Fibroblast of mammary gland (primary cell): ENCODE measurements at regions not wholly inside any gene's neighbourhood (a gene's known extent, or its start where the extent isn't known, plus 50 kb on each side); places are given as distances from the start of the nearest gene placed in this dataset.

Source experiments
- DNase-seq: peaks from one replicate; pipeline ENCODE4 v3.0.0-alpha.2; 2010; ENCODE audit warnings: low read depth
- H3K4me3 ChIP-seq: 2 replicates; pipeline ENCODE4 v1.5.1; 2011; ENCODE audit warnings: low read depth, mild to moderate bottlenecking, low read length, moderate library complexity; ENCODE audit not compliant: control insufficient read depth
- CTCF ChIP-seq: conservative IDR thresholded peaks from 2 replicates; pipeline ENCODE4 v1.5.1; 2011; ENCODE audit warnings: low read depth, low read length, inconsistent platforms; ENCODE audit not compliant: control insufficient read depth, insufficient read depth

- no peak for DNase-seq
- H3K4me3 ChIP-seq = no peak overlapping the region
- TF ChIP-seq CTCF = no peak
Observed at GRCh38 chr16:17899141-17899540, 428.4 kb upstream of the XYLT1 start.

GRCh38 chr16:17887963-17888362 is 417.2 kb upstream of the XYLT1 start:
- DNase-seq = peak; percentile 37
- H3K4me3 ChIP-seq = no peak overlapping the region
- no peak for TF ChIP-seq CTCF

- TF ChIP-seq CTCF = no peak
- peak; percentile 6 for DNase-seq
- H3K4me3 ChIP-seq = no peak overlapping the region
Observed at GRCh38 chr16:17885659-17886207, 415.0 kb upstream of the XYLT1 start.

- no peak overlapping the region for H3K4me3 ChIP-seq
- no peak for TF ChIP-seq CTCF
- DNase-seq = no peak
Observed at GRCh38 chr16:17877821-17878360, 407.1 kb upstream of the XYLT1 start.

- H3K4me3 ChIP-seq = no peak overlapping the region
- TF ChIP-seq CTCF = no peak
- no peak for DNase-seq
Observed at GRCh38 chr16:17866996-17867395, 396.2 kb upstream of the XYLT1 start.

- no peak for TF ChIP-seq CTCF
- no peak overlapping the region for H3K4me3 ChIP-seq
- no peak for DNase-seq
Observed at GRCh38 chr16:17861981-17862479, 391.3 kb upstream of the XYLT1 start.

GRCh38 chr16:17858061-17858460 is 387.3 kb upstream of the XYLT1 start:
- H3K4me3 ChIP-seq = no peak overlapping the region
- DNase-seq = no peak
- no peak for TF ChIP-seq CTCF
